AG08396 (cell line): ENCODE measurements at regions not wholly inside any gene's neighbourhood (a gene's known extent, or its start where the extent isn't known, plus 50 kb on each side); places are given as distances from the start of the nearest gene placed in this dataset.
"Not testable (repeated sequence)": the region's sequence is repeated elsewhere in the genome, so short reads cannot be mapped to it uniquely, and the experiment has no call there.

Experiments used
- DNase-seq: peaks from one replicate; pipeline ENCODE4 v3.0.0; 2012; ENCODE audit warnings: low spot score, mixed read lengths

DNA sequence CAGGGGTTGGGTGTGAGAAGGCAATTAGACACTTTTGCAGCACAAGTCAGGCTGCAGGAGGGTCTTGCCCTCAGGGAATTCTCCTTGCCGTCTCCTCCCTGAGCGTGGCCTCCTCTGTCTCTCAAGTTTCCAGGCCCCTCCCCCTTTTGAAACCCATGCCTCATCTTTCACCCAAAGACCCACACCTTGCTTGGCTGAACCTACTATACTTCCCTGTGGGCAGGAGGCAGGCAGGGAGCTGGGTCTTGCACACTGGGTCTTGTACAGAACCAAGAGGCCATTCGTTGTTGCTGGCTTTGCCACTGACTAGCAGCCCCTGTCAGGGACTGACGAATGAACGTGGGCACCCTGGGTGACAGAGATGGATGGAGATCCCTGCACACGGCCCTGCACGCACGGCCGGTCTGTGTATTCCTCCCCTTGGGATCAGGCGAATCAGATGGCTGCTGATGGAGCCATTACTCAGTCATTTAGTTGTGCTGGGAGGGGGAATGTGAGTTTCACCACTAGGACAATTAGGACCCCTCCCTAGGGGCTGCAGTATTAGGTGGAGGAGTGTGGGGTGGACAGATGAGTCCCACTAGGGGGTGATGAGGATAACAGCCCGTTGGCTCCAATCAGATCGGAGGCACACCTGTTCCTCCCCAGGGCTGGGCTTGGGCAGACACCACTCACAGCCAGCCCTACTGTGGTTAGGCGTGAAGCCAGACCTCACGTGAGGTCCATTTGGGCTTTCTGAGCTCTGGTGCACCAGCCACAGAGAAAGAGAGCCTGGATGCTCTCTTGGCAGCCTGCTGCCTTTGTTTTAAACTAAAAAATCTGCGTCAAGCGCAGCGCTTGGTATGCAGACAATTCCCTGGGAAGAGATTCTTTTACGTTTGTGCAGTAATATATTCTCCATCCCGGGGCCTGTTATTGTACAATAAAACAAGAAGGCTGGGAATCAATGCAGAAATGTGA, 167.7 kb upstream of the WSCD1 start:
- DNase-seq, result no peak

DNA sequence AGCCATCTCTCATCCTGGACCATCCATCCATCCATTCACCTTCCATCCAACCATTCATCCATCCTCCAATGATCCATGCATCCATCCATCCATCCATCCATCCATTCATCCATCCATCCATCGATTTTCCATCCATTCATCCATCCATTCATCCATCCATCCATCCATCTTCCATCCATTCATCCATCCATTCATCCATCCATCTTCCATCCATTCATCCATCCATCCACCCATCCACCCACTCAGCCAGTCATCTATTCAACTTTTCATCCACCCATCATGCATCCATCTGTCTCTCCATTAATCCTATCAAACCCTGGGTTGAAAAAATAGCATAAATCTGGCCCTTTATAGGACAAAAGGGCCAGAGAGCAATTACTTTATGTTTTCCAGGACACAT, 158.3 kb upstream of the WSCD1 start:
- no peak for DNase-seq

DNA sequence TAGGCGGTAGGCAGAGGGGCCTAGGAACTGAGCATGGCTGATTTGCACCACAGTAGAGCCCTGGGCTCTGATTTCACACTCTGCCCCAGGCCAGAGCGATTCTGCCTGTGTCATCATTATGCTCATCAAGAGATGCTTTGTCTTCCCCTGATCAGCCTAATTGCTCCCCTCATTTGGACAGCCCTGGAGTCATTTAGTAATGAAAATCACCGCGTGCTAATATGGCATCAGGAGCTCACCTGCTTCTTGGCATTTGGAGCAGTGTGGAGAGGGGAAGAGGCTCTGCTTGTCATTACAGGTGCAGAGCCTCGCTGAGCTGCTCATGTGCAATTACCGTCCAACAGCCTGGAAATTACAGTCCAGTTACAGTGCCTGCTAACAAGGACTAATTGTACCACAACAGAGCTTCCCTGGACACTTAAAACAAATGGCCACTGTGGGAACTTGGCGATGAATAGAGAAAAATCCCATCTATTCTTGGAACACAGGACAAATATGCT, 157.1 kb upstream of the WSCD1 start:
- DNase-seq, result no peak

DNA sequence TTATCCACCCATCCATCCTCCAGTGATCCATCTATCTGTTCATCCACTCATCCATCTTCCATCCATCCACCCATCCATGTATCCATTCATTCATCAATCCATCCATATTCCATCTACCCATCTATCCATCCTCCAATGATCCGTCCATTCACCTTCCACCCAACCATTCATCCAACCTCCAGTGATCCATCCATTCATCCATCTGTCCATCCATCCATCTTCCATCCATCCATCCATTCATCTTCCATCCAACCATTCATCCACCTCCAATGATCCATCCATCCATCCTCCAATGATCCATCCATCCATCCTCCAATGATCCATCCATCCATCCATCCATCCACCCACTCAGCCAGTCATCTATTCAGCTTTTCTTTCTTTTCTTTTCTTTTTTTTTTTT, 156.5 kb upstream of the WSCD1 start:
- no peak for DNase-seq

DNA sequence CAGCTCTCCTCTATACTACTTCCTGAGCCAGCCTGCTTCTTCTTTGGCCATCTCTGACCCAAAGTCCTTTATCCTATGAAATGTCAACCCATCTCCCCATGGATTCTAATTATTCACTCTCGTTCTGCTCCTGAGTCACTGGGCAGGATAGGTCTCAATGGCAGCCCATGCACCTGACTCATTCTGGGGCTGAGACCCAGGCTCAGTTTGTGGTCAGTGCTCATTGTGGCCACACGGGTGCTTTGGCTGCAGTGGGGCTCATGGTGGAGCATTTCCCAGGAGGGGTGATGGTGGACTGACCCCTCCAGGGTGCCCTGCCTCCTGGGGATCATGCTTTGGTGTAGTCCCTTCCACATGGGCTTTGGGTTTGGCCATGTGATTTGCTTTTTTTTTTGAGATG, 154.8 kb upstream of the WSCD1 start:
- no peak for DNase-seq

DNA sequence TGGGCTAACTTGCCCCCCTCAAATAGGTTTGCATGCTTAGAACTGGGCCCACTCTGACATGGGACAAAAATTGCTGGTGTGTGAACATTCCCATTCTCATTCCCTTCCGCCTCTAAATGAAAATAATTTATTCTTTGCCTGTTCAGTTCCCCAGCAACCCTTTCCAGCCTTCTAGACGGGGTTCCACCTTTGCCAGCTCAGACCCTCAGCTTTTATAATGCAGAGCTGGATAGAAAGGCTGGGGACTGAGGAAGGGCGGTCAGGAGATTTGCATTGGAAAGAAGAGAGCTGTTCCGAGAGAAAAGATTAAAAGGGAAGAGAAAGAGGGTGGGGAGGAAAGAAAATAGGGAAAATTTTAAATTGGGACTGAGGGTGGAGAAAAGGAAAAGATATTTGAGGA, 151.1 kb upstream of the WSCD1 start:
- no peak for DNase-seq

DNA sequence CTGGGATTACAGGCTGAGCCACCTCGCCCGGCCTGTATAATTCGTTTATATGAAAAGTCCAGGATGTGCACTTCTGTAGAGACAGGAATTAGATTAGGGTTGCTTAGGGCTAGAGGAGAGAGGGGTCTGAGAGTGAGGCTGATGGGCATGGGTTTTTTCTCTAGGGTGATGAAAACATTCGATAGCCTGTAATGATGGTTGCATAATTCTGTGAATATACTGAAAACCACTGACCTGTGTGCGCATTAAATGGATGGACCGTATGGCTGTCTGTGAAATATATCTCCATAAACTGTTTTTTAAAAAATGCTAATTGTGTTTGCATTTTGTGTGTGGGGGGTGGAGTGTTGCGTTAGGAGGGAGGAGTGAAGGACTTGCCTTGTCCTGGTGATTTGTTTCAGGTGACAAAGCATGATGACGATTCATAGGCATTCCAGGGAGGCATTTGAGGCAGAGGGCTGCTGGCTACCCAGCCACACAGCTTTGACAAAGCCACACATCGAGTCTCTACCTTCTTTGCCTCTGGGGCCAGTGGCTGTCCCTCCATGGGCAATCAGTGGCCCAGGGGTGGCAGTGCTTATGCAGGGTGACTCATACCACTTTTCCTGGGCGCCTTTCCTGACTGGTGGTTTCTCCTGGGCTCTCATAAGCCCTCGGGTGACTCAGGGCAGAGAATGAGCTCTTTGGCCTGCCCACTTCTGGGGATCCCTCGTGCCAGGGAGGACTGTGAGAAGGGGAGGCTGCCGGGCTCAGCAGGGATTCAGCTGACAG, 148.5 kb upstream of the WSCD1 start:
- no peak for DNase-seq

DNA sequence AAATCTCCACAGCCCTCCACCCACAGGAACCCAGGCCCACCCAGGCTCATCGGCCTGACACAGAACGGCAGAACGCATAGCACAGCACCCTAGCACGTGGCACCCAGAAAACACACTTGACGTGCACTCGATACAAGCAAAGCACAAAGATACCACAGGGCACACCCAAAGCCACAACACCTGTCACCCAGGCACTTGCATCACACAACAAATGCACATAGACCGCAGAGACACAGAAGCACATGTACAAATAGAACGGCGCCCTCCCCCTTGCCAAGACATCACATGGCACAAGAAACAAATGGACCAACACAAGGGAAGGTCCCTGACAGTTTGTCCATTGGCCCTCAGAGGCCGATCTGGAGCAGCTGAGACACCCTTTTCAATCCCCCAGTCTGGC, 147.7 kb upstream of the WSCD1 start:
- DNase-seq, result no peak

DNA sequence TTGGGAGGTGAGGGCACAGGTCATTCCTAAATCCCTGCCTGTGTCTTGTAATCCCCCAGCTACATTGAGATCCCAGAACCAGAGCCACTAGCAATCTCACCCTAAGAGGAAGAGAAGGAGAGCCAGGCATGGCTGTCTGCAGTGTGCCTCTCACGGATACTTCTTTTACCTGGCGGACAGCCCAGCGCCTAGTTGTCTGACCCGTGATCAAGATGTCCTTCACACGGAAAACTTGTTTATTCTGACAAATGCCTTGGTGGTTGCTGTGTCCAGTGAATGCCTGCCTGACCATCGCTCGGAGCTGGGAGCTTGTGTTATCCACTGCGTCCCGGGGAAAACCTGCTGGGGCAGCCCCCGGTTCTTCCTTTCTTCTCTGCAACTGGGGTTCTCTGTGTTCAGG, 140.5 kb upstream of the WSCD1 start:
- no peak for DNase-seq

DNA sequence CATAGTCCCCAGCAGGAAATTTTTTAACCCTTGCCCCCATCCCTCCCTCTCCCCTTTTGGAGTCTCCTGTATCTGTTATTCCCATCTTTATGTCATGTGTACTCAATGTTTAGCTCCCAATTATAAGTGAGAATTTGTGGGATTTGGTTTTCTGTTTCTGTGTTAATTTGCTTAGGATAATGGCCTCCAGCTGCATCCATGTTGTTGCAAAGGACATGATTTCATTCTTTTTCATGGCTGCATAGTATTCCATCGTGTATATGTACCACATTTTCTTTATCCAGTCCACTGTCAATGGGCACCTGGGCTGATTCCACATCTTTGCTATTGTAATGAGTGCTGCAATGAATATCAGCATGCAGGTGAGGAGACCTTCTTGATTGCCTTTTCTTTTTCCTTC, 139.6 kb upstream of the WSCD1 start:
- not testable (repeated sequence) for DNase-seq

DNA sequence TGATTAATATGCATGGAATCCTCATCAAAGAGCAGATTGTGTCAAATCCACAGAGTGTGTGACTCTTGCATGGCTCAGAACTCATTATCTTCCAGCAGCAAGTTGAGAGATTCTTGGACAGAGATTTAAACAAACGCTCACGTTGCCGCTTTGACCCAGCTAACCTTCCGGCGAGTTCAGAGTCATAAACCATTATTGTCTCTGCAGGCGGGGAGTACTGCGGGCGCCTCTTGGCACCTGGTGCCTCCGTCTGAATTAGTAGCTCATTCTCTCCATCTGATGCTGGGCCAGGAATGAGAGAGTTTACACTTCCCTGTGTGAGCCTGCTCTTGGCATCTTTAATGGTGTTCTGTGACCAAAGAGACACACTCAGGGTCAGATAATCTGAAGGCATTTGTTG, 138.6 kb upstream of the WSCD1 start:
- DNase-seq, result no peak

DNA sequence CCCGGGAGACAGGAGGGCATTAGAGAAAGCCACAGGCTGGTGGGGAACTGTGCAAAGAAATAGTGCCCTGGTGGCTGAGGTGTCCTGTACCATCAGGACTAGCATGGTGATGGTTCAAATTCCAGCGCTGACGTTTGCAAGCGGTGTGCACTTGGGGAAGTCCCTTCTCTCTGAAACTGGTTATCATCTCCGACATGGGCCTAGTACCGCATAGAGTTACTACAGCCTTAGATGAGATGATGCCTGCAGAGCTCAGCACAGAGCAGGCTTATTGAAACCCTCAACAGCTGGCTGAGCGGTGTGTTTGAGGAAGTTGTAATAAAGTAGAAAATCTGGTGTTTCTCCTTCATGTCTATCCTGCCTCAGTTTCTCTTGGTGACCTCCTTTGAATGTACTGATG, 136.7 kb upstream of the WSCD1 start:
- no peak for DNase-seq

DNA sequence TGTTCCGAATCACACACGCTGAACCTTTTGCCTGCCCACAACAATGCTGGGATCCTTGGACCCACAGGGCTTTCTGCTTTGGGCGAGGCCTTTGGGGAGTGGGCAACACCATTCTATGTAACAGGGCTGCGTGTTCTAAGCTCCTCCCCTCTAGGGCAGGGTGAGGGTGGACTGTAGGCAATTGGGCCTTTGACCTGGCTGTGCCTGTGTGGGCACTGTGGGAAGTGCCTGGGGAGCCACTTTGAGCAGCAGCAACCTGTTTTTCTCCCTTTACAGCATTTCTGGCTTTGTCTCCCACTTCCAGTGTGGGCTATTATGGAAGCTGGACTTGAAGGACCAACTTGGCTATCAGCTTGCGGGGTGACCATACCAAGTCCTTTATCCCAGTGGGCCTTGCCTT, 128.9 kb upstream of the WSCD1 start:
- DNase-seq, result no peak

DNA sequence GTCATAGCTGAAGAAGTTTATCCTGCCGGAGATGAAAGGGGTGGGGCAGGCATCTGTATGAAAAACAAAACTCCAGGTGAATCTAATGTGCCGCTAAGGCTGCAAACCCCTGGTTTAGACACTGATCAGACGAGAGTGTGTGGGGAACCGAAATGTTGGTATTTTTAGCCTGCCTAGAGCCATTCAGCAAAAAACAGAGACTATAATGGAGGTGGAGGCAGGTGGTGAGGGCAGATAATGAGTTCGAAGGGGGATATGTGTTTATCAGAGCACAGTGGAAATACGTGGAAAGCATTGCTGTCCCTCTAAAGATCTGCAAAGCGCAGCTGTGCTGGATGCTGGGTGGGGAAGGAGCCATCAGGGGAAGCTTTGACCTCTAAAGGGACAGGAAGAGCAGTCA, 127.5 kb upstream of the WSCD1 start:
- no peak for DNase-seq

DNA sequence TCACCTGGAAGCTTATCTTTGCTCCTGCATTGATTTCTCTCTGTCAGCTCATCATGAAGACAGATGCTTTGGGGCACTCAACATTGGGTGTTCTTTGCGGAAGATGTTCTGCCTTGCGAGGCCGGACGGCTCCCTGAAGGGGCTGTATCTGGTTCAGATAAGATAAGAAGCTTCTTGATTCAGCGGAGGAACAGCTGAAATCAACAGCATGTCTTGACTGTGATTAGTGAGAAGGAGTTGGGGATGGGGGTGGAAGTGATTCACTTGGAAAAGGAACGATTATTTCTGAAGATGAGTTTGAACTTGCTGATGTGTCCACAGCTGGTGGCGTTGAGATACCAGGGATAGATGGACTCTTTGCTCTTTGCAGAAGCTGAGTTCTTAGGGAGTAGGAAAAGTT, 126.9 kb upstream of the WSCD1 start:
- no peak for DNase-seq

DNA sequence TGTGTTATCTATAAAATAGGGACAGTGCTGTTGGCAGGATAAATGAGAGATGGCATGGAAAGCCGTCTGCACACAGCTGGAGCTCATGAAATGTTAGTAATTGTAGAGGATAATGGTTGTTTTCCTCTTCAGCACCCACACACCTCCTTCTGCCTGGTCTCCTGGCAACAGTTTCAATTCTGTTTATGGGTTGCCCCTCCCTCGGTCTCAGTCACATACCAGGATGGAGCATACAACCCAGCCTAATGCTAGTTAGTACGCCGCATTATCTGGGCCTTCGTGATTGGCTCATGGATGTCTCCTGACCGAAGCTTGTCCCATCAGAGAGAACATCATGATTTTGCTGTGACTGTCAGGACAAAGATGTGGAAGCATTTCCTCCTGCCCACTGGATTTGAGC, 126.2 kb upstream of the WSCD1 start:
- DNase-seq, result no peak

DNA sequence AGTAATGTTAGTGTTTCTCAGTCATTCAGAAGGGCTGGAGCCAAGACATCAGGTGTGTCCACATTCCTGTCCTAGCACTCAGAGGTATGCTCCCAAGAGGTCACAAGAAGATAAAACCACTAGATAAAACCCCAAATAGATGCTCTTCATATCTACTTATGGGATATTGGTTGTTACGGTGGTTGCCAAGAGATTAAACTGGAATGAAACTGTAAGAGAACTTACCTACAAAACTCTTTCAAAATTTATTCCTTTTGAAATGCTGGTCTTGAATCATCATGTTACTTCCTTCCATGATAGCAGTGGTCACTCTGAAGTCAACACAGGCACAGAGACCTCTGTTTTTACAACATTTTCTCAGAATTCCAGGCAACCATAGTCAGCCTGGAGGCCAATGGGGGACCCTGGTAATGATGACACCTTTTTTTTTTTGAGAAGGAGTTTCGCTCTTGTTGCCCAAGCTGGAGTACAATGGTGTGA, 122.4 kb upstream of the WSCD1 start:
- DNase-seq, result no peak

DNA sequence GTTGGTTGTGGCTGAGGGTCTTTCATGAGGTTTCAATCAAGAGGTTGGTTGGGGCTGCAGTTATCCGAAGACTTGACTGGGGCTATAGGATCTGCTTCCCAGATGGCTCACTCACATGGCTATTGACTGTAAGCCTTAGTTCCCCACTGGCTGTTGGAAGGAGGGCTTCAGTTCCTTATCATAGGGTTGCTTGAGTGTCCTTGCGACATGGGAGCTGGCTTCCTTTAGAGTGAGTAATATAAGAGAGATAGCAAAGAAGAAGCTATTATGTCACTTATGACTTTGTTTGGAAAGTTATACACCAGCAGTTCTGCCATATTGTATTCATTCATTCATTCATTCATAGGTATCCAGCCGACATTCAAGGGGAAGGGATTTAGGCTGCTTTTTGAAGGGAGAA, 121.4 kb upstream of the WSCD1 start:
- no peak for DNase-seq

DNA sequence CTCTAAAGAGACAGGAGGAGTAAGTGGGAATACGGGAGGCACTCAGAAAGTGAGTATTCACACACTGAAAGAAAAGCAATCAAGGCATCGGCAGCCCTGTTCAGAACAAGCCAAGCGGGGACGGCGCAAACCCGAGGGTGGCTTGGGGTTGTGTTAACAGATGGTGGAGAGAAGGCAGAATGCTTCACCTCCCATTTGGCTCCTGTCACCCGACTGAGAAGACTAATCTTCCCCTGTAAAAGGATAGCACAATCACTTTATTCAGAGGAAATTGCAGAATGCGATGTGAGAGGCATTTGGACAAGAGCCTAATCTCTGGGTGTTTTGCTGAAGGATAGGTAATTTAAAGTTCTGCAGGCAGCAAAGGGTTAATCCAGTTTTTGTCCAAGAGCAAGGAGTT, 119.3 kb upstream of the WSCD1 start:
- no peak for DNase-seq

DNA sequence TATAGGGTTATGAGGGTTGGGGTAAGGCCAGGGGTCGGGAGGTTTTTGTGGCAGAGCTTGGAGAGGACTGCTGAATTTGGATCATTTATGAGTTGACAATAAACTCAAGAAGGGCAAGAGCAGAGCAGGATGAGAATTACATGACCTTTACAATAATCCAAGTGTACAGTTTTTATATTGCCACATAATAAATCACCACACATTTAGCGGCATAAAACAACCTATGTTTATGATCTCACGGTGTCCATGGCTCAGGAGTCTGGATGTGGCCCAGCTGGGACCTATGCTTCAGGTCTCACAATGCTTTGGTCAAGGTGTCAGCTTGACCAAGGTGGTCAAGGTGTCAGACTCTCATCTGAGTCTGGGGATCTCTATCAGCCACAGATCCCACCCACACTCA, 118.3 kb upstream of the WSCD1 start:
- no peak for DNase-seq

DNA sequence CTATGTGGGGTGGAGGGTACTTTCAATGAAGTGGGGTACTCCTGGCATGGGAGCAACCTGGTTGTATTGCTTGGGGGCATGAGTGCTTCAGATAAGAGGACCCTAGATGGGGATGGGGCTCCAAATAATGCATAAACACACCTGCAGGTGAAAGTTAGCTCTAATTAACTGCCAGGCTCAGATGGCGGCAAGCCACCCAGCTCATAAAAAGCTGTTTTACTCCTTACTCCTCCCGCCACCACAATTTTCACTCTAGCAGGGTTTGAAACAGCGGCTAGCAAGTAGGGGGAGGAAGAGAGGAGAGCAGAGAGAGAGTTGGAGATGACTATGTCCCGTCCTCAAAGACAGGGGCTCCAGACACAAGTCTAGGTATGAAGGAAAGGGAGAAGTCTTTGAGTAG, 117.7 kb upstream of the WSCD1 start:
- no peak for DNase-seq

DNA sequence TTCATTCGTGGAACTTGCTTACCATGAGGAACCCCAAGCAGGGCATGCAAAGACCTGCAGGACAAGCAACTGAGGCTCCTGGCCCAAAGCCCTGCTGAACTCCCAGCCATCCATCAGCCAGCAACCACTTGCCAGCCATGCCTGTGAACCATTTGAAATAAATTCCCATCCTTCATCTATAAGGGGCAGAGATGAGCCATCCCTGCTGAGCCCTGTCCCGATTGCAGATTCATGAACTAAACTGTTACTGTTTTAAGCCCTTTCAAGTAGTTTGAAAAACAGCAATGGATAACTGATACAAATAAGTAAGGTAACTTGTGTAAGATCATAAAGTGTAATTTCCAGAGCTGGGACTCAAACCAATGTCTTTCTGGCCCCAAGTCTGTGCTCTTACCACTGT, 114.4 kb upstream of the WSCD1 start:
- DNase-seq, result no peak

DNA sequence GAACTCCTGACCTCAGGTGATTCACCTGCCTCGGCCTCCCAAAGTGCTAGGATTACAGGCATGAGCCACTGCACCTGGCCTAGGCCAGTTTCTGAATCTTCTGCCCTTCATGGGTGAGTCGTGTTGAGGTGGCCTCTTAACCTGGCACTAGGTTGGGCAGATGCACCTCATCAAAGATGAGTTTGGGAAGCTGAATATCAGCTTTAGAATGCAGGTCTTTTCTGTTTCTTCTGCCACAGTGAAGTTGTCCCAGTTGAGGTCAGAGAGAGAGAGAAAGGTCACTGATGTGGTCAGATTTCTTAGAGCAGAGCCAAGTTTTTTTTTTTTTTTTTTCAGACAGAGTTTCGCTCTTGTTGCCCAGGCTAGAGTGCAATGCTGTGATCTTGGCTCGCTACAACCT, 111.3 kb upstream of the WSCD1 start:
- DNase-seq, result no peak
